OCI-LY3 (cell line): ENCODE measurements at regions not wholly inside any gene's neighbourhood (a gene's known extent, or its start where the extent isn't known, plus 50 kb on each side); places are given as distances from the start of the nearest gene placed in this dataset.

ENCODE experiments used
- CTCF ChIP-seq: fragments of 200-600, 300-600 bp; sonication (generic); IDR thresholded peaks from 2 replicates; pipeline ENCODE4 v1.5.1; 2014; ENCODE audit warnings: antibody characterized with exemption, low read length, low read depth
- EZH2phosphoT487 ChIP-seq: fragments of 200-600 bp; shearing (Covaris generic); IDR thresholded peaks from 2 replicates; pipeline ENCODE4 v1.6.1; 2018; ENCODE audit warnings: antibody characterized with exemption, mixed run types, low read depth

DNA sequence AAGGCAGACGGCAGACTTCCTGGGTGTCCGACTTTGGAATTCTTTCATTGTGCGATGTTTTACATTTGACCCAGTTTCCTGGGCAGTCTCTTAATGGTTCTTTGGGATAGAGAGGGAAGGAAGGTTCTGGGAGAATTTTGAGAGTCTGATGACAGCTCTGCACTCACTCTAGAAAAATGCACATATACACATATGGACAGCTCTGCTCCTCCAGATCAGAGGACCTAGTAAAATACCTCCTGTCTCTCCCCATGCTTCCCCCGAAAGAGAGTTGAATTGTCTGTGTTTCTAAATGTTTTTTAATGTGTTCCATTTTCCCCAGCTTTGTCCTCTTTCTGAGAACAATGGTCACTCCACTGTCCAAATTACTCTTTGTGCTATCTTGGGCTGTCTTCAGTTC is 102.0 kb upstream of the CXCR4 start:
- no peak for TF ChIP-seq CTCF
- no peak for TF ChIP-seq EZH2phosphoT487
